ENCODE measurements at regions not wholly inside any gene's neighbourhood (a gene's known extent, or its start where the extent isn't known, plus 50 kb on each side); places are given as distances from the start of the nearest gene placed in this dataset.
"Not testable (repeated sequence)": the region's sequence is repeated elsewhere in the genome, so short reads cannot be mapped to it uniquely, and the experiment has no call there.

- Mint-ChIP-seq H3K36me3 (peaks cover 0 to 18% of the 10 kb centered on the region in 2 donors), H3K4me1 (peaks cover 34 to 39% (median 38%) of the 10 kb centered on the region in 3 donors)
- H3K27ac Mint-ChIP-seq; DNase-seq; ATAC-seq (ENCODE audit: low read depth in 2 of 2); H3K27me3 Mint-ChIP-seq; H3K4me3 Mint-ChIP-seq; H3K9me3 Mint-ChIP-seq: not testable (repeated sequence)
Observed at GRCh38 chr12:46474385-46474784, 101.8 kb upstream of the SLC38A2 start.

GRCh38 chr12:46473634-46474329 is 101.2 kb upstream of the SLC38A2 start:
- DNase-seq: no peak
- peak overlapping the region in 5 of 6 donors; percentile 42 to 94 (median 75) for H3K27ac Mint-ChIP-seq

GRCh38 chr12:46472893-46473633 is 100.5 kb upstream of the SLC38A2 start:
- Mint-ChIP-seq H3K27me3 (no peaks in the 10 kb centered on the region), H3K4me1 (peaks cover 27 to 33% (median 31%) of the 10 kb centered on the region in 3 donors), H3K4me3 (peak overlapping the region in 7 of 8 donors; percentile 56 to 94 (median 84)), H3K36me3 (peaks cover 0 to 9% of the 10 kb centered on the region in 2 donors), H3K9me3 (peaks cover 0 to 1% (median 0%) of the 10 kb centered on the region in 7 donors), H3K27ac (peak overlapping the region in 3 of 6 donors; percentile 42 to 94 (median 85))
- DNase-seq: no peak
- no peak for ATAC-seq (ENCODE audit: low read depth in 2 of 2)

More at GRCh38 chr12:46473634-46474329, 101.2 kb upstream of the SLC38A2 start:
- peak; percentile 38 to 41 for ATAC-seq (ENCODE audit: low read depth in 2 of 2)
- H3K27me3 Mint-ChIP-seq: no peaks in the 10 kb centered on the region
- H3K4me1 Mint-ChIP-seq: peaks cover 29 to 35% (median 32%) of the 10 kb centered on the region in 3 donors
- peaks cover 0 to 1% (median 0%) of the 10 kb centered on the region in 7 donors for H3K9me3 Mint-ChIP-seq
- H3K4me3 Mint-ChIP-seq: peak overlapping the region; percentile 56 to 94 (median 84)
- peaks cover 0 to 12% of the 10 kb centered on the region in 2 donors for H3K36me3 Mint-ChIP-seq

DNA sequence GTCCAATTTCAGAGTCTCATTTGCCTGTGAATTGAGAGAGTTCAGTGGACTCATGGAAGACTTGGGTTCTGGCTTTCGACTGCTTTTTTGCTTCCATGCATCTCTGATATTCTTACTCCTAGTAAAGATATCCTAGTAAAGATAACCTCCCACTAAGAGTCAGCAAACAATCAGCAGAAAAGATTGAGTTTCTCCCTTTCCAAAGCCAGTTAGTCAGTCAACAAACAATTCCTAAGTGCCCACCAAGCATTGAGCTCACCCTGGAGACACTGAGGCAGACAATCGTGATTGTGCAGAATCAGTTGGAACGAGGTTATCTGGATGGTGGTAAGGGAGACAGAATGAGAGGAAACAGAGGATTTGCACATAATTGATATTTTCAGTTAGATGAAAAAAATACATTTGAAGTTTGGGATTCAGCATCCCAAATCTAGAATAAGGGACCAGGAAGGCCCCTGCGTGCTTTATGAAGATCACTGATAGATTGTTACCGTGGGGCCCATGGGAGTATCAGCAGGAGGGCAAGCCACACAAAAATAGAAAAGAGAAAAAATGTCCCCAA is 99.7 kb upstream of the SLC38A2 start:
- Mint-ChIP-seq H3K27ac (peak overlapping the region in 3 of 6 donors; percentile 58 to 78 (median 67)), H3K9me3 (peaks cover 0 to 1% (median 0%) of the 10 kb centered on the region in 7 donors), H3K4me1 (peaks cover 21 to 36% (median 29%) of the 10 kb centered on the region in 3 donors), H3K4me3 (peak overlapping the region in 3 of 8 donors; percentile 21 to 55 (median 22)), H3K36me3 (peaks cover 0 to under 1% of the 10 kb centered on the region in 2 donors), H3K27me3 (no peaks in the 10 kb centered on the region)
- DNase-seq: no peak
- no peak for ATAC-seq (ENCODE audit: low read depth in 2 of 2)

GRCh38 chr12:46471404-46471803 is 98.8 kb upstream of the SLC38A2 start:
- no peak overlapping the region for H3K4me3 Mint-ChIP-seq
- DNase-seq: no peak
- no peak overlapping the region for H3K27ac Mint-ChIP-seq
- no peaks in the 10 kb centered on the region for H3K36me3 Mint-ChIP-seq
- peaks cover 0 to under 1% (median 0%) of the 10 kb centered on the region in 7 donors for H3K9me3 Mint-ChIP-seq
- H3K27me3 Mint-ChIP-seq: no peaks in the 10 kb centered on the region
- no peak for ATAC-seq (ENCODE audit: low read depth in 2 of 2)
- peaks cover 25 to 42% (median 34%) of the 10 kb centered on the region in 3 donors for H3K4me1 Mint-ChIP-seq

DNA sequence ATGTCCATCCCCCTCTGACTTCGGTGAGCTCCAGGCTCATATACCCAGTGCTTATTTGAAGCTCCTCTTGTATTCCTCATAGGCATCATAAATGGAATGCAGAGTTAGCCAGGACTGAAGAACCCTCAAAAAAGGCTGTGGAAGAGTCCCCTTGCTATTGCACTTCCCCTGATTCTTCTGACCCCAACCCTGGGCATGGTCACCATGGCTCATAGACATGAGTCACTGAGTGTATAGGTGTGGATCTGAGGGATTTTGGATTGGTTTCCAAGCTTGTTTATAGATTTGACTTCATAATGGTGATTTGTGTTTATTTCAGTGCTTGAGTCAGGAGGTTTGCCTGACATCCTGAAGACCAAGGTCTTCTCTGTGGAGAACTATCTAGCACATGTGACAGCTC is 98.4 kb upstream of the SLC38A2 start:
- Mint-ChIP-seq H3K27me3 (no peaks in the 10 kb centered on the region), H3K4me3 (peak overlapping the region in 1 of 8 donors; percentile 29), H3K9me3 (no peaks in the 10 kb centered on the region), H3K4me1 (peaks cover 24 to 41% (median 34%) of the 10 kb centered on the region in 3 donors), H3K27ac (peak overlapping the region in 1 of 6 donors; percentile 52), H3K36me3 (no peaks in the 10 kb centered on the region)
- ATAC-seq (ENCODE audit: low read depth in 2 of 2): no peak
- no peak for DNase-seq

- ATAC-seq (ENCODE audit: low read depth in 2 of 2): peak; percentile 64 to 92
- H3K36me3 Mint-ChIP-seq: no peaks in the 10 kb centered on the region
- H3K27me3 Mint-ChIP-seq: no peaks in the 10 kb centered on the region
- peaks cover 28 to 42% (median 41%) of the 10 kb centered on the region in 3 donors for H3K4me1 Mint-ChIP-seq
- no peaks in the 10 kb centered on the region for H3K9me3 Mint-ChIP-seq
- DNase-seq: no peak
- peak overlapping the region in 5 of 8 donors; percentile 30 to 57 (median 45) for H3K4me3 Mint-ChIP-seq
- peak overlapping the region in 5 of 6 donors; percentile 30 to 94 (median 76) for H3K27ac Mint-ChIP-seq
Observed at GRCh38 chr12:46470036-46470627, 97.6 kb upstream of the SLC38A2 start.

DNA sequence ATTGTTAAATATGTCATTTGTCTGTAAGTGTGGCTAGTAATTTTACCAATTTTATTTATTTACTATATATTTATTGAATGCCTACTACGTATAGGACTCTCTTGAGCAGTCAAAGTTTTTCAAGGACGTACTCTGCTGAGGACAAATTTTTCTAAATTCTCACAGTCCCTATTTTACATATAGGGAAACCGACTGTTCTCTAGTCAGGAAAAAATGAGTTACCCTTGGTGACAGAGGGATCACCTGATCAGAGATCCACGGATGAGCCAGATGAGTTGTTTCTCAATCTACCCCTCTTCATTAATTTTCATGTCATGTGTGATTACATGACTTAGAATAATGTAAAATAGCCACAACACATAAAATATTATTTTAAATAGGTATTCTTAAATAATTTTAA is 96.2 kb upstream of the SLC38A2 start:
- Mint-ChIP-seq H3K9me3 (no peaks in the 10 kb centered on the region), H3K27me3 (no peaks in the 10 kb centered on the region), H3K4me3 (no peak overlapping the region), H3K27ac (no peak overlapping the region), H3K36me3 (no peaks in the 10 kb centered on the region), H3K4me1 (peaks cover 27 to 41% (median 40%) of the 10 kb centered on the region in 3 donors)
- no peak for ATAC-seq (ENCODE audit: low read depth in 2 of 2)
- no peak for DNase-seq

DNA sequence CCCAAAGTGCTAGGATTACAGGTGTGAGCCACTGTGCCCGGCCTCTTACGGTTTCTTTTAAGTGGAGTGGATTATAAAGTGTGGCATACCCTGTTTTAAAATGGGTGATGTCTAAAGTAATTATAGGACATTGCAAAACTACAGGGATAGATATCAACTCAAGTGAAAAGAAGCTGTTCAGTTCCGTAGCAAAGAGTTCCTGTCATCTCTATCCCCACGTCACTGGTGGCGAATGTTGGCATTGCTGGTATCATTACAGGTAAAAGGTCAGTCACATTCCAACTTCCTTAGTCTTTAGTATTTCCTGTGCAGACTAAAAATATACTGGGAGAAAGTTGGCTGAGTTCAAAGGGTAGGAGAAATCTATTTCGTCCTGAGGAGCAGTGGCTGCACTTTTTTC is 95.6 kb upstream of the SLC38A2 start:
- H3K27ac Mint-ChIP-seq: no peak overlapping the region
- H3K4me1 Mint-ChIP-seq: peaks cover 22 to 36% (median 35%) of the 10 kb centered on the region in 3 donors
- ATAC-seq (ENCODE audit: low read depth in 2 of 2) (no peak), DNase-seq (no peak)
- H3K36me3 Mint-ChIP-seq: no peaks in the 10 kb centered on the region
- no peaks in the 10 kb centered on the region for H3K27me3 Mint-ChIP-seq
- H3K4me3 Mint-ChIP-seq: no peak overlapping the region
- no peaks in the 10 kb centered on the region for H3K9me3 Mint-ChIP-seq

DNA sequence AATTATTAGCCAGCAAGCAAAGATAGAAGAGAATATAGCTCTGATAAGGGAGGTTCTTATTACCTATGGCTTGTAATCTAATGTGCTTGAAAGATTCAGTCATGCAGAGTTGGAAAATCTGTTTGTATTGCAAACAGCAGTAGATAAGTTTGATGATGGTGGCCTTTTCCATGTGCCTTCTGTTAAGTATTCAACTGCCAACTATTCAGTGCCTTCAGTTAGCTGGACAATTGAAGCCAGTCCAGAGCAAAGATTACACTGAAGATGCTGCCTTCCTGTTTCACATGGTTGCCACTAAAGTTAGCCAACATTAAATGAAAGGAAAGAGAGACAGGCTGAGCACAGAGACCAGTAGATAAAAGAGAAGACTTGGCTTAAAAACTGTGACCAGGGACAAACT is 92.7 kb upstream of the SLC38A2 start:
- Mint-ChIP-seq H3K9me3 (no peaks in the 10 kb centered on the region), H3K36me3 (no peaks in the 10 kb centered on the region), H3K27me3 (no peaks in the 10 kb centered on the region), H3K27ac (no peak overlapping the region), H3K4me3 (no peak overlapping the region), H3K4me1 (peaks cover 35 to 49% (median 40%) of the 10 kb centered on the region in 3 donors)
- no peak for ATAC-seq (ENCODE audit: low read depth in 2 of 2)
- no peak for DNase-seq

- Mint-ChIP-seq H3K4me3 (no peak overlapping the region), H3K9me3 (no peaks in the 10 kb centered on the region), H3K36me3 (no peaks in the 10 kb centered on the region), H3K4me1 (peaks cover 35 to 49% (median 40%) of the 10 kb centered on the region in 3 donors), H3K27me3 (no peaks in the 10 kb centered on the region), H3K27ac (no peak overlapping the region)
- no peak for ATAC-seq (ENCODE audit: low read depth in 2 of 2)
- no peak for DNase-seq
Observed at GRCh38 chr12:46464863-46465262, 92.3 kb upstream of the SLC38A2 start.

DNA sequence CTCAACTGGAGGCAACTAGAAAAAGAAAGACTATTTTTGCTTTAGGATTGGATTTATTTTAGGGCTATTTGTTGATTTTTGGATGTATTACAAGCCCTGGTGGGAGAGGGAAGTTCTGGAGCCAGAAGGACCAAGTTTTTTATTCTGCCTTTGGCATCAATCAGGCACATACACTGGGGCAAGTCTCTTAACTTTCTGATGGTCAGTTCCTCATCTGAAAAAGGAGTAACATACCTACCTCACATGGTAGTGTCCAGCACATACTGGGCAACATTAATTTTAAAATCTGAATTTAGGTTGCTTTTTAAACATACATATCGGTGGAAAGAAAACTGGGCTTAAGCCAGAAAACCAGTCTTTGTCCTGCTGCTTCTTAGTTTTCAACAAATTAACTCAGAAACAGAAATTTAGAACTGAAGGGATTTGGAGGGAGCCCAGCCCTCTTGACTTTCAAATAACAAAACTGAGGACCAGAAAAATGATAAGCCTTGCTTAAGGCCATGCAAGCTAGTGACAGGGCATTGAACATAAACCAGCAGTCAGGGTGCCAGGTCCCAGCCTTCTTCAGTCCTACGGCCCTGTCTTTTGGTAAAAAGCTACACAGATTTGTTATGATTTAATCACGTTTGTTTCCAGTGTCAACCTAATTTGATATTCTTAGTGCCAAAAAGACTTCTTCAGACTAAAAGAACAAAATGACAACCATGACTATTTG is 90.2 kb upstream of the SLC38A2 start:
- no peaks in the 10 kb centered on the region for H3K27me3 Mint-ChIP-seq
- no peak overlapping the region for H3K4me3 Mint-ChIP-seq
- no peak for ATAC-seq (ENCODE audit: low read depth in 2 of 2)
- no peaks in the 10 kb centered on the region for H3K9me3 Mint-ChIP-seq
- peaks cover 46 to 58% (median 51%) of the 10 kb centered on the region in 3 donors for H3K4me1 Mint-ChIP-seq
- peak overlapping the region in 1 of 6 donors; percentile 56 for H3K27ac Mint-ChIP-seq
- DNase-seq: no peak
- no peaks in the 10 kb centered on the region for H3K36me3 Mint-ChIP-seq

All from naive B cell (primary cell).